HG02571 (cell line): ENCODE measurements at regions not wholly inside any gene's neighbourhood (a gene's known extent, or its start where the extent isn't known, plus 50 kb on each side); places are given as distances from the start of the nearest gene placed in this dataset.

Experiments
- ATAC-seq: cut with Tn5 transposase; IDR thresholded peaks from one replicate; pipeline ENCODE4 v1.9.1; 2021; ENCODE audit warnings: mild to moderate bottlenecking, moderate library complexity; ENCODE audit not compliant: unreplicated experiment

DNA sequence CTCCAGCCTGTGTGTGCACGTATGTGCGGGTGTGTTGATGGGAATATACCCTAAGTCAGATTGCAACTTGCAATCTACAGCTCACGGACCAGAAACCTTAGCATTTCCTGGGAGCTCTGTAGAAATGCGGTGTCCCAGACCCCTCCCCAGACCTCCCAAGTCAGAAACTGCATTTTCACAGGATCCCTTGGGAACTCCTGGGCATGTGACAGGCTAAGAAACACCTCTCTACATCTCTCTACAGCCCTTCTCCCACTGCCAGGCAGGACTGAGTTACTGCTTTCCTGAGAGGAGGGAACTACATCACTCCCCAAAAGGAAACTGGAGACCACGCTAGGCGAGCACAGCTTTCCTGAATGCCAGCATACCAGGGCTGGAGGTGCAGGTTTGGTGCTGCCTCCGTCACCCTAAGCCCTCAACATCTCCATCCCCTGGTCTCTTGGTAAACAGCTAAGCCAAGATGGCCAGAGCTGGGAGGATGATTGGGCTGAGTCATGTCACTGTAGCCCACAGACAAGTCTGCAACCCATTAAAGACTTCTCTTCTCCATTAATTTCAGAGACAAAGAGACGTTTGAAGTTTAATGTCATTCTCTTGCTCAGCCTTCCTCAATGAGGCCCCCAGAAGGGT is 194.4 kb downstream of the BMP7 start:
- ATAC-seq, result no peak

DNA sequence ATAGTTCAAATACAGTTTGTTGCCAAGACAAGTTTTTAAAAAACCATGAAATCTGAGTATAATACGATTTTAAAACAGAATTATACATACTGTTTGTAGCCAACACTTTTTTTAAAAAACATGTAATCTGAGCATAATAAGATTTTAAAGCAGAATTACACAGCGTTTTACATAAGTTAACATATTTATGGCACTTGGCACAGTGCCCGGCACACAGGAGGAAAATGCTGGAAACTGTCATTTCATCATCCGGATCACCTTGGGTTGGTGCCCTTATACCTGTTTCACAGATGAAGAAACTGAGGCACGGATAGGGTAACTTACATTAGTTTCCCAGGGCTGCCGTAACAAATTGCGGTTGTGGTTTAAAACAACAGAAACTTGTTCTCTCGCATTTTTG is 193.0 kb downstream of the BMP7 start:
- no peak for ATAC-seq

DNA sequence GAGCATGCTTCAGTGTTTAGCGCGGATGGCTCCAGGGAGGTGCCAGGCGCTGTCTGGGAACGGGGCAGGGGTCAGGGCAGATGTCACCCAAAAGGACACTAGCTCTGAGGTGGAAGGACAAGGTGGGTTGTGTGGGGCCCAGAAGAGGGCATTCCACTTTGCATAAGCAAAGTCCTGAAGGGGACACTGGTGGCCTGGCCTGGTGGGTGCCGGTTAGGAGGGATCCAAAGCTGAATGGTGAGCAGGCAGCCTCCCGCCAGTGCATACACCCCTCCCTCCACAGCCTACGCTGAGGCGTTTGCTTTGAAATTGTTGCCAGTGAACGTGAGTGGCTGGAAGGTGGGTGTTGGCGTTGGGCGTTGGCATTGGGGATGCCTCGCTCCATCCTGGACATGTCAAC is 192.1 kb downstream of the BMP7 start:
- ATAC-seq, result no peak

DNA sequence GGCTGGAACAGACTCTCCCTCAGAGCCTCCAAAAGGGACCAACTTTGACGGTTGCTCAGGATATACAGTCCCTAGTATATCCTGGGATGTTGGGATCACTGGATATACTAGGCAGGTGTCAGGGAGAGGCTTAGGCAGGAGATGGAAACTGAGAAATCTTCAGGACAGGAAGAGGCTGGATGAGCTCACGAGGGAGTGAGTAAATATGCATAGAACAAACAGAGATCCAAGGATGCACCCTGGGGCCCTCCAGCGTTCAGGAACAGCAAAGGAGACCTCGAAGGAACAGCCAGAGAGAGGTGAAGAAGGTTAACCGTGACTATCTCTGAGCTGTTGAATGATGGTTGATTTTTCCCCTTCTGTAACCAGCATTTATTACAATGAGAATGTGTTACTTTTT is 191.3 kb downstream of the BMP7 start:
- no peak for ATAC-seq

DNA sequence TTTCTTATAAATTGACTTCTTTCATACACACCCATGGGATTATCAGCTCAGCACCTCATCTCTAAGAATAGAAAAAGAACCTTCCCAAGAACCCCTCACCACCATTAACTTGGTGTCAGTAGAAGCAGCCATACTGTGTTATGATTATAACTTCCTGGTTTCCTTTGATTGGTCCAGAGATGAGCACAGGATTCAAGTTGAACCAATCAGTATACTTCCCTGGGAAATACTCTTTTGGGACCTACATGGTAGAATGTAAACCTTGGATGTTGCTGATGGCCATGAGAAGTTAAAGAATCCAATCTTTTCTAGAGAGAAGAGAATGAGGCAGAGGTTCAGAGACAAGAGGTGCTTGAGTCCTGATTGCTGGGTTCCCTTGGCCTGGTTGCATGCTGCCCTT is 190.8 kb downstream of the BMP7 start:
- ATAC-seq, result no peak

DNA sequence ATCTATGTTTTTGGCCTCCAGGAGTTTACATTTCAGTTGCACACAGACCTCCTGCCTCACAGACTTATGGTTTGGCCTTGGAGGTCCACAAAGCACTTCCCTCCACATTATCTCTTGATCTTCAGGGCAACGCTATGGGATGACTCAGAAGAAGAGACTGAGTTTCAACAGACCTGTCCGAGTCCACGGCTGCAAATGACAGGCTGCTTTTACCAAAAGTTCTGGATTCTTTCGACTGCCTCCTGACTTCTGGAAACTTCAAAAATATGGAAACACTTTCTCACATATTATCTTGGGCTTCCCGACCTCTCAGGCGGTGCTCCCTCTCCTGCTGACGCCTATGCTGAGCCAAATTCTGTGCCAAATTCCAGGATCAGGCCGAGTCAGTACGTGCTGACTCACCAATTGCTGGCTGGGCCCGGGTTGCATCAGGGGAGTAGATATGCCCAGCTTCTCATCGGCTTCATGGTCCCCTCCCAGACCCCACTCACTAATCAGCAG is 190.2 kb downstream of the BMP7 start:
- ATAC-seq, result no peak

DNA sequence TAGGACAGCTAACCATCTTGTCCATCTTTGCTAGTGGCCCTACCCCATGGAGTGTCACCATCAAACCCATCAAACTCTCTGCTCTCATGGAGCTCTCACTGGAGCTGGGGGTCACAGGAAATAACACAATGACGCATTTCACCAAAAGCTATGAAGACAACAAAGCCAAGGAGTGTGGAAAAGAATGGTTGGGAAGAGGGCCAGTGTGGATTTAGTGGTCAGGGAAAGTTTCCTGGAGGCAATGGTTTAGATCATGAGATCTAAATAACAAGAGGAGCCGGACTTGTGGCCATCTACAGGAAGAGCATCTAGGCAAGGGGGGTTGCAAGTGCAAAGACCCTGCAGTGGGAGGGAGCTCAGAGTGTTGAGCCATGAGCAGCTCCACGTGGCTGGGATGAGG is 189.5 kb downstream of the BMP7 start:
- ATAC-seq, result no peak

DNA sequence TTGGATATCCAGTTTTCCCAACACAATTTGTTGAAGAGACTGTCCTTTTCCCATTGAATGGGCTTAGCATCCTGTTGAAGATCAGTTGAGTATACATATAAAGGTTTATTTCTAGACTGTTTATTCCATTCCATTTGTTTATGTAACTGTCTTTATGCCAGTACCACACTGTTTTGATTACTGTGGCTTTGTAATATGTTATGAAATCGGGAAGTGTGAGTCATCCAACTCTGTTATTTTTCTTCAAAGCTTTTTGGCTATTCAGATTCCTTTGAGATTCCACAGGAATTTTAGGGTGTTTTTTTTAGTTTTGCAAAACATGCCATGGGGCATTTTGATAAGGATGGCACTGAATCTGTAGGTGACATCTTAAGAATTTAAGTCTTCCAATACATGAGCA is 188.3 kb downstream of the BMP7 start:
- no peak for ATAC-seq

DNA sequence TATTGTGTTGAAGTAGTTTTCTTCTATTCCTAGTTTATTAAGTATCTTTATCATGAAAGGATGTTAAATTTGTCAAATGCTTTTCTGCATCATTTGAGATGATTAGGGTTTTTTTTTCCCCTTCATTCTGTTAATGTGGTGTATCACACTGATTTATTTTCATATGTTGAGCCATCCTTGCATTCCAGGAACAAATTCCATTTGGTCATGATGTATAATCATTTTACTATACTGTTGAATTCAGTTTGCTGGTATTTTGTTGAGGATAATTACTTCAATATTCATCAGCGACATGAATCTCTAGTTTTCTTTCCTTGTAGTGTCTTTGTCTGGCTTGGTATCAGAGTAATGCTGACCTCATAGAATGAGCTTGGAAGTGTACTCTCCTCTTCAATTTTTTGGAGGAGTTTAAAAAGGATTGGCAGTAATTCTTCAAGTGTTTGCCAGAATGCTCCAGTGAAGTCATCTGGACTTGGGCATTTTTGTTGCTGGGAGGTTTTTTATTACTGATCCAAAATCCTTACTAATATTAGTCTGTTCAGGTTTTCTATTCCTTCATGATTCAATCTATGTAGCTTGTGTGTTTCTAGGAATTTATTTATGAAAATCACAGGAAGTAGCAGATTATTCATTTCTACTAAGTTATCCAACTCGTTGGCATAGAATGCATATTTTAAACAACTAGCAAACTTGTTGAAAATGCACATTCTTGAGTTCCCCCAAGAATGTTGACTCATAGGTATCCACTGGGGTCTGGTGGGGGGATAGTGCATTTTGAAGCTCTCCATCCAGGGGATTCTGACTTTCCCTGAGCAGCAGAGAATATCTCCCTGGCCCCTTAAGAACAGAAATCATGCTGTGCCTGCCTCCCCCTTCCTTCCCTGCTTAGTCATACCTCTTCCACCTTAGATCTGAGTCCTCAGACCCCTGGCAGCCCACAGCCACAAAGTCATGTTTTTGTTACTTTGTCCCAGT is 187.1 kb downstream of the BMP7 start:
- no peak for ATAC-seq

DNA sequence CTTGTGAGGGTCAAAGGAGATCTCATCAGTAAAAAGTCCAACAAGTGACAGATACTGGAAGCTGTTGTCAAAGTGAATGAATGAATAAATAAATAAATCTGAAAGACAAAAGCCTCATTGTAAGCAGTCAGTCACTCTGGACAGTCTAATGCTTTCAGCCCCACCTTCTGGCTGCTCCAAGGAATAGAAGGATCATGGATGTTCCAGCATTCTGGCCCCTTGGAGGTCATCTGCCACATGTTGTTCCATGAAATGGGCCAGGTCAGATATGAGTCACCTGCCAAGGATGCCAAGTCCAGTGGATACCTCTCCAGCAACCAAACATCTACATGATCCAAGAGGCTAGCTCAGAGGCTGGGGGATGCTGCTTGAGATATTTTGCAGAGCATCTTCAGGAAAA is 185.6 kb downstream of the BMP7 start:
- ATAC-seq, result no peak

DNA sequence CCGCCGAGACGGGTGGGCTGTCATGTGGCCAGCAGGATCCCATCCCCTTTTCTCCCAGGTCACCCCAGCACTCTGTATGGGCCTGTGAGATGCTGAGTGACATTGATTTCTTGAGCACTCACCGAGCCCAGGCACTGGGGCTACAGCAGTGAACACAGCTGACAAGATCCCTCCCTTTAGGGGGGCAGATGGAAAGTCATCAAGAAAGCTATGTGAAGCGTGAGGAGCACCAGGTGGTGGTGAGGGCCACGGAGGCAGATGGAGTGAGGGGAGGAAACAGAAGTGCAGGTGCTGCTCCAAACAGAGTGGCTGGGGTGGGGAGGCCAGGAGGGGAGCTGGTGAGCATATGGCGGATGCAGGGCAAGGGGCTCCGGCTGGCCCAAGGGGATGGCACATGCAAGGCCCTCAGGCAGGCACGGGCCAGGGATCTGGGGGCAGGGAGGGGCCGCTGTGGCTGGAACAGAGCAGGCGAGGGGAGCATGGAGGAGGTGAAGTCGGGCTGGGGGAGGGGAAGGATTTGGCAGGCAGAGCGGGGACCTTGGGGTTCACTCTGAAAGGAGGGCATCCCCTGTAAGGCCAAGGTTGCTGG is 184.0 kb downstream of the BMP7 start:
- no peak for ATAC-seq

DNA sequence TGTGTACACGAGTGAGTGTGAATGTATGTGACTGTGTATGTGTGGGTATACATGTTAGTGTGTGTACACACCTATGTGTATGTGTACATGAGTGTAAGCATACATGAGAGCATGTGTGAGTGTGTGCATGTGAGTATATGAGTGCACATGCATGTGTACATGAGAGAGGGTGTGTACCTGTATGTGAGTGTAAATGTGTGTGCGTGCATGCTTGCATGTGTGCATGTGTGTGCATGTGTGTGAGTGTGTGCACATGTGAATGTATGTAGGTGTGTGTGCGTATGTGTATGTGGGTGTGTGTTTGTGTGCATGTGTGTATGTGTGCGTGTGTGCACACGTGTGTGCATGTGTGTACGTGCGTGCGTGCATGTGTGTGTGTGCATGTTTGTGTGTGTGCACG is 183.4 kb downstream of the BMP7 start:
- ATAC-seq, result no peak

DNA sequence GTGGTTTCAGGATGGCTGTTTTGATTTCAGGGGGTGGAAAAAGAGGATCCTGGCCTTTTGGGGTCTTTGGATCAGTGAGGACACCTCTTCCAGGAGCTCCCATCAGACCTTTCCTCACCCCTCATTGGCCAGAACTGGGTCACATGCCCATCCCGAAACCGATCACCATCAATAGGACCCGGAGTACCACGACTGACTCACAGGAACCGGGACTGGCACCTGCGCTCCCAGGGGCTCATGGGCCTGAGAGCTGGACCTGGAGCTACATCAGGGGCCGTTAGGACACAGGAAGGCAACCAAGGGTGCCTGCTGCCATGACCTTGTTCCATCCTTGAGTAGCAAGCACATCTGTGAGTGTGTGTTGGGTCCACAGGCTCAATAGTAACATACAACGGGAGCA is 180.4 kb downstream of the BMP7 start:
- ATAC-seq, result no peak

DNA sequence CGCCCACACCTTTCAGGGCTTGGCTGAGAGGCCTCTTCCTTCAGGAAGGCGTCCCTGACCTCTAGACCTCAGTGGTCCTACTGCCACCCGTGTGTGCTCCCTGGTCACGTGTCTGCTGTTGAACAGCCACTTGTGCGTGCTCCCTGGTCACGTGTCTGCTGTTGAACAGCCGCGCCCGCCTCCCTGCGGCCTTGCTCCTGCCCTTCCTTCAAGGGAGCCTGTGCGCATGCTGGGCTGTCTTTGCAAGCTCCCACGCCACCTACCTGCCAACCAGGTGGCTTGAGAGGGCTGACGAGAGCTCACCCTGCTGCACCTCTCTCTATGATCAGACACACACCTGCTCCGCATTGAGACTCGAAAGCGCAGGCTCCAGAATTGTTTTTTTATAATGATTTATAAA is 179.3 kb downstream of the BMP7 start:
- no peak for ATAC-seq

DNA sequence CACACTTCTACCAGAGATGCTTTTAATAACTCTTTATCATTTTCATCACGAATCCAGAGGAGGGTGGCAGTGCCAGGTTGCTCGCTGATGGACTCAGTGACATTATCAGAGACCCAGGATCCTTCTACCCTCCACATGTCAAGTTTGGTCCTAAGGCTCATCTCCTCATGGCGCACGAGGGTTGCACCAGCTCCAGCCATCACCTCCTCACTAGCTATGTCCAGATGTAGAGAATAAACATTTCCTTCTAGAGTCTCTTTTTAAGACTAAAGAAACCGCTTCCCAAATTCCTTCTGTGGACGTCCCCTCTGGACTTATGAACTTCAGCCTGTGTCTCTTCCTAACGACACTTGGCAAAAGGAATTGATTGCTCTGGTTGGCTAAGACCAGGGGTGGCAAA is 178.7 kb downstream of the BMP7 start:
- ATAC-seq, result no peak

DNA sequence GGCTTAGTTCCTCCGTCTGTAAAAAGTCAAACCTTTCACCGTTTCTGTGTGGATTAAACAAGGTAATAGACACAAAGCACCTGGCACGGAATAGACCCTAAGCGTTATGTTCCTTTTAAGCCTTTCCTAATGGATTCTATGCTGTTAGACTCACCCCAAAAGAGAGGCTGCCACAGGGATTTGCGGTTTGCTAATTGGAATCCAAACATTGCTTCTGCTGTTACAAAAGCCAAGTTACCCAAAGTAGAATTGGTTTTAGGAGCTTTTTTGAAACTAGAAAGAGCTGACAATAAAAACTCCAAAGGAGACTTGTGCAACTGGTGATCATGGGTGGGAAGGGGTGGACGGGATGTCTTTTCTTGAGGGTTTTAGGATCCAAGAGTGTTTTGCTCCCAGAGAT is 178.0 kb downstream of the BMP7 start:
- ATAC-seq, result no peak

DNA sequence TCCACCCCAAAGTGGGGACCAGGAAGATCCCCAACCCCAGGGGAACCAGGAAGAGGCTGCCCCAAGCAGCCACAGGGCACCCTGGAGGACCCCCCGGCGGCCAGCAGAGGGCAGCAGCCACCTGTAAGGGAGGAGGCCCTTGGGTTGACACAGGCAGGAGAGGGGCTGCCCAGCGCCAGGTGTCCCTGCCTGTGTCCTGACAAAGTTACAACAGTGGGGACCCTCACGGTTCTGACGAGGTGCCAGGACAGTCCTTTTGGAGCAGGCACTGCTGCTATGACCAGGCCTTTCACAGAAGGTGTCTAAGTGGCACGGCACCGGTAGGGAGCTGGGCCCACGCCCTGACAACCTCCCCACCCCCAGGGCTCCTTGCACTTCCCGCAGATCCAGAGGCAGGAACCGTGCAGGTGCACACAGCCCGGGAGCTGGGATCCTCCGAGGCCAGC is 176.7 kb downstream of the BMP7 start:
- ATAC-seq, result no peak

DNA sequence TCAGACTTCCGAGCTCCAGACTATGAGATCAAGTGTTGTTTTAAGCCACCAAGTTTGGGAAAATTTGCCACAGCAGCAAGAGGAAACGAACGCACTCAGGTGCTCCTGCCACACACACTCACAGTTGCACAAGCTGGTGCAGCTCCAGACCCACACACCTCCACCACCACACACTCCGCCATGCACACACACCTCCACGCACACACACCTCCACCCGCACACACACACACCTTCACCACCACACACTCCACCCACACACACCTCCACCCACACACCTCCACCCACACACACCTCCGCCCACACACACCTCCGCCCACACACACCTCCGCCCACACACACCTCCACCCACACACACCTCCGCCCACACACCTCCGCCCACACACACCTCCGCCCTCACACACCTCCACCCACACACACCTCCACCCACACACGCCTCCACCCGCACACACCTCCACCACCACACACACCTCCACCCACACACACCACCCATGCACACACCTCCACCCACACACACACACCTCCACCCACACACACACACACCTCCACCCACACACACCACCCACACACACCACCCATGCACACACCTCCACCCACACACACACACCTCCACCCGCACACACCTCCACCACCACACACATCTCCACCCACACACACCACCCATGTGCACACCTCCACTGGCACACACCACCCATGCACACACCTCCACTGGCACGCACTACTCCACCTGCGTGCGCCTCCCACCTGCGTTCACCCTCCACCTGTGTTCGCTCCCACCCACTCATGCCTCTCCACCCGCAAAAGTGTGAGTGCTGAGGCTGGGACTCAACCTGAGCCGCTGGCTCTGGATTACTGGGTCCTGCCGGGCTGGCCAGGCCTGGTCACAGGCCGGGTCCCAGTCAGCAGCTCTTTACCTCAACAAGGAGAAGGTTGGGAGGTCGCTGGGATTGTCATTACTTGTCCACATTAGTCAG is 175.6 kb downstream of the BMP7 start:
- ATAC-seq, result no peak

DNA sequence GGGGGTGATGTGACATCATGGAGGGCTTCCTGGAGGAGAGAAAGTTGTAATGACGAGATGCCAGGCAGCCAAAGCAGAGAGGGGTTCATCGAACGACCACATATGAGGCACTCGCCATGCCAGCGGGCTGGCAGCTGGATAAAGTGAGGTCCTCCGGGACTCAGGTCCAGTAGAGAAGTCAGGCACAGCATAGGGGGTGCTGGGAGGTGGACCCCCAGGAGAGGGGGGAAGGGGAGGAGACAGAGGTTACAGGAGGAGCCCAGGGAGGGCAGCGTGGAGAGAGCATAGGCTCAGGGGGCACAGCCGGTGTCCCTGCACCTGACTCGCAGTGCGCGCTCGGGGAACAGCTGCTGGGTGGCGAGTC is 174.7 kb downstream of the BMP7 start:
- ATAC-seq, result no peak

DNA sequence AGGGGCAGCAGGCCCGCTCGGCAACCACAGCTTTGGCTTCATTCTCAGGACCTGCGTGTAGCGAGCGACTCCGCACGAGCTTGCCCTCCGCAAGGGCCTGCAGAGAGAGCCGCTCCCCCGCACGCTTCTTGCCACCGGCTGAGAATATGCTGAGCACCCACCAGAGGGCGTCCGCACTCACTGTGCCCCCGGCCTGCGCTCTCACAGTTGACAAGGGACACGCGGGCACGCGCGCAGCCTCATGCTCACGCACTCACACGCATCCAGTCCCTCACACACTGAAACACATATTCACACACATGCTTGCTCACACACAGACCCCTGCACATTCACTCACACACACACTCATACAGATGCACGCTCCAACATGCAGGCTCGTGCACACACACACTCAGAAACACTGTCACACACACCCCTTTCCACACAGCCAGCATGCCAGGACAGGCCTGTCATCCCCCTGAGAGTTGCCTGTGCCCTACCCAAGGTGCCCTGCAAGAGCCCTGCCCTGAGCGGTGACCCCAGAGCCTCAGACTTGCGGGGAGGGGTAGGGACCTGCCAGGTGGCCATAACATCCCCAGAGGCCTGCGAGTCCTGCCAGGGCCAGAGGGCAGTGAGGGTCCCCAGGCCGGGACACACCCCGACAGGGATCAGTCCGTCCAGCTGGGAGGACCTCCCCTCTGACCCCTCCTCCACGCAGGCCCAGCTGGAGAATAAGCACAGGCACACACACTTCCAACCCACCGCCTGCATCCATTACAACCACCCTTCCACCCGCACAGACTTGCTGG is 174.1 kb downstream of the BMP7 start:
- peak; percentile 49 for ATAC-seq
